K562 (cell line): ENCODE measurements at regions not wholly inside any gene's neighbourhood (a gene's known extent, or its start where the extent isn't known, plus 50 kb on each side); places are given as distances from the start of the nearest gene placed in this dataset.

ENCODE experiments used
- ATAC-seq: fragments of 200-7000 bp; cut with Tn5 transposase; 3 replicates; pipeline ENCODE4 v1.9.1; 2020; ENCODE audit warnings: moderate library complexity
- BruUV-seq: library from RNA; stranded (reverse); fragments of 400-500 nt; replicated peaks from 2 replicates; lab custom pipeline; 2021; lab: Mats Ljungman, UMichigan
- CTCF ChIA-PET: fragments of 300-600 bp; formaldehyde crosslinking; extraction: SDS; loops from one replicate; lab custom pipeline; 2021; ENCODE audit warnings: low intra/inter-chr PET ratio; lab: Yijun Ruan, JAX
- POLR2A ChIA-PET: fragments of 300-600, 350-650 bp; sonication (Branson Sonifier 250); formaldehyde crosslinking; extraction: SDS; loops from one replicate; lab custom pipeline; 2021; ENCODE audit warnings: antibody characterized with exemption, inconsistent platforms; lab: Yijun Ruan, JAX
- DNase-seq, 4 experiments: peaks; one replicate each; pipeline versions ENCODE4 v3.0.0 to v3.0.0-alpha.2; 2011 to 2018; ENCODE audit warnings: low spot score in 3 of 4, mixed read lengths in 3 of 4; ENCODE audit errors: extremely low read depth in 1 of 4
- FAIRE-seq: peaks from 2 replicates; lab custom pipeline; 2011; peaks lifted over from hg19 to GRCh38; lab: Jason Lieb, UNC
- H2AFZ ChIP-seq: 2 replicates; pipeline ENCODE4 v1.6.0; 2011; ENCODE audit warnings: low read depth, low read length, control low read depth, inconsistent platforms
- H3K27ac ChIP-seq: fragments of 200-600 bp; 3 replicates; pipeline ENCODE4 v1.8.0; 2011; ENCODE audit warnings: low read depth, mild to moderate bottlenecking, control low read depth, inconsistent platforms, low read length, moderate library complexity, mixed read lengths; ENCODE audit errors: extremely low read depth
- H3K27me3 ChIP-seq, 2 experiments: fragments of 300-600 bp in 1 of 2; 2 replicates in 1 of 2; 3 replicates in 1 of 2; pipeline versions ENCODE4 v1.6.0 to v1.8.0; 2011; ENCODE audit warnings: inconsistent platforms in 2 of 2, low read length in 2 of 2, mild to moderate bottlenecking in 1 of 2, mixed read lengths in 1 of 2, moderate library complexity in 1 of 2; ENCODE audit not compliant: control insufficient read depth in 2 of 2, insufficient read depth in 2 of 2
- H3K36me3 ChIP-seq: fragments of 300-600 bp; 3 replicates; pipeline ENCODE4 v1.8.0; 2011; ENCODE audit warnings: mild to moderate bottlenecking, low read length, inconsistent platforms; ENCODE audit not compliant: control insufficient read depth, insufficient read depth
- H3K4me1 ChIP-seq, 2 experiments: fragments of 200-600 bp in 1 of 2; replicated peaks in 1 of 2; 2 replicates in 1 of 2; 3 replicates in 1 of 2; pipeline versions ENCODE4 v1.5.1 to v1.8.0; 2011; ENCODE audit warnings: inconsistent platforms in 2 of 2, low read length in 2 of 2, mild to moderate bottlenecking in 1 of 2, mixed read lengths in 1 of 2, moderate library complexity in 1 of 2; ENCODE audit not compliant: control insufficient read depth in 2 of 2, insufficient read depth in 2 of 2
- H3K4me2 ChIP-seq: 2 replicates; pipeline ENCODE4 v1.6.1; 2011; ENCODE audit warnings: low read length, control low read depth, inconsistent platforms, mixed read lengths; ENCODE audit not compliant: insufficient read depth
- H3K4me3 ChIP-seq: fragments of 200-600 bp; sonication (generic), shearing (Covaris generic); 2 replicates; pipeline ENCODE4 v1.5.1; 2016; ENCODE audit warnings: control low read depth, inconsistent platforms
- H3K79me2 ChIP-seq: fragments of 200-600 bp; 3 replicates; pipeline ENCODE4 v1.8.0; 2011; ENCODE audit warnings: low read length, inconsistent platforms; ENCODE audit not compliant: control insufficient read depth, insufficient read depth
- H3K9ac ChIP-seq, 2 experiments: 2 replicates each; pipeline versions ENCODE4 v1.6.0 to v1.6.1; 2011; ENCODE audit warnings: low read depth in 2 of 2, low read length in 2 of 2, control low read depth in 1 of 2, inconsistent platforms in 1 of 2, mild to moderate bottlenecking in 1 of 2, mixed read lengths in 1 of 2; ENCODE audit not compliant: insufficient read depth in 1 of 2
- H3K9me1 ChIP-seq: one replicate; pipeline ENCODE4 v1.6.0; 2011; ENCODE audit warnings: inconsistent platforms, mild to moderate bottlenecking, low read length, moderate library complexity; ENCODE audit not compliant: control insufficient read depth, insufficient read depth
- H3K9me3 ChIP-seq: replicated peaks from 2 replicates; pipeline ENCODE4 v1.5.1; 2011; ENCODE audit warnings: low read depth, low read length, inconsistent platforms; ENCODE audit not compliant: control insufficient read depth, insufficient read depth
- H4K20me1 ChIP-seq: replicated peaks from 2 replicates; pipeline ENCODE4 v1.6.1; 2011; ENCODE audit warnings: low read length, inconsistent platforms, mixed read lengths; ENCODE audit not compliant: control insufficient read depth, insufficient read depth
- ARNT ChIP-seq, 2 experiments: fragments of 450-650 bp; IDR thresholded peaks; 2 replicates each; pipeline ENCODE4 v1.6.1; 2016; ENCODE audit warnings: mild to moderate bottlenecking in 1 of 2
- CBFB ChIP-seq: sonication (generic); formaldehyde crosslinking; IDR thresholded peaks from 2 replicates; pipeline ENCODE4 v1.4.0; 2020; ENCODE audit warnings: mild to moderate bottlenecking, missing genetic modification reagents
- CEBPB ChIP-seq: fragments of 450-650 bp; IDR thresholded peaks from 2 replicates; pipeline ENCODE4 v1.6.1; 2016; ENCODE audit warnings: missing genetic modification characterization, missing compliant biosample characterization
- CHCHD3 ChIP-seq: fragments of 250-450 bp; sonication (Bioruptor Pico); IDR thresholded peaks from 2 replicates; pipeline ENCODE4 v2.1.2; 2022; ENCODE audit warnings: mild to moderate bottlenecking
- CREB1 ChIP-seq, 2 experiments: sonication (generic) in 1 of 2; formaldehyde crosslinking in 1 of 2; IDR thresholded peaks; 2 replicates each; pipeline versions ENCODE4 v1.6.1 to v1.8.0; 2012 to 2022; ENCODE audit warnings: inconsistent platforms in 1 of 2, mild to moderate bottlenecking in 1 of 2, missing genetic modification reagents in 1 of 2, moderate library complexity in 1 of 2
- FOSL1 ChIP-seq: fragments of 200-800 bp; sonication (Bioruptor generic); conservative IDR thresholded peaks from 2 replicates; pipeline ENCODE4 v1.6.1; 2016; ENCODE audit warnings: missing genetic modification characterization, missing compliant biosample characterization
- HNRNPK ChIP-seq: fragments of 200-400 bp; formaldehyde crosslinking; IDR thresholded peaks from one replicate; pipeline ENCODE4 v1.6.1; 2018; ENCODE audit warnings: mild to moderate bottlenecking, low read depth, low read length; ENCODE audit not compliant: poor library complexity, severe bottlenecking
- KDM1A ChIP-seq, 2 experiments: fragments of 450-650 bp; IDR thresholded peaks; 2 replicates each; pipeline ENCODE4 v1.6.1; 2016; ENCODE audit warnings: mild to moderate bottlenecking in 2 of 2
- NFRKB ChIP-seq: fragments of 450-650 bp; IDR thresholded peaks from 2 replicates; pipeline ENCODE4 v1.6.1; 2016; ENCODE audit warnings: low read depth
- NR3C1 ChIP-seq: sonication (generic); formaldehyde crosslinking; IDR thresholded peaks from 2 replicates; pipeline ENCODE4 v1.8.1; 2022; ENCODE audit warnings: missing genetic modification reagents
- TCF7L2 ChIP-seq: fragments of 150-350 bp; IDR thresholded peaks from 2 replicates; pipeline ENCODE4 v1.6.1; 2016; ENCODE audit warnings: low read depth, mild to moderate bottlenecking, low read length, moderate library complexity
- ZNF239 ChIP-seq: fragments of 250-450 bp; sonication (Bioruptor Pico); IDR thresholded peaks from 2 replicates; pipeline ENCODE4 v1.4.0; 2020; ENCODE audit warnings: mild to moderate bottlenecking
- ZNF311 ChIP-seq: fragments of 250-450 bp; sonication (Bioruptor Pico); IDR thresholded peaks from 2 replicates; pipeline ENCODE4 v1.4.0; 2020; ENCODE audit warnings: mild to moderate bottlenecking, moderate library complexity
- ZNF57 ChIP-seq: fragments of 450-650 bp; formaldehyde crosslinking; IDR thresholded peaks from 2 replicates; pipeline ENCODE4 v1.4.0; 2020; ENCODE audit warnings: mild to moderate bottlenecking, moderate library complexity
- WGBS: fragments of 100-300 bp; shearing (Covaris generic); methylation state at CpG from one replicate; pipeline ENCODE4 v1.1.6; 2016; ENCODE audit warnings: low coverage, mixed read lengths; ENCODE audit not compliant: insufficient coverage; ENCODE audit errors: missing lambda C conversion rate; 5-methylcytosine and 5-hydroxymethylcytosine counted together
- in situ Hi-C: fragments of 300-500 bp; cut with MboI; formaldehyde crosslinking; loops from 4 replicates; pipeline ENCODE4 v1.15.0; 2018; ENCODE audit warnings: inconsistent platforms, mixed read lengths
- intact Hi-C: fragments of 100-400 bp; cut with micrococcal nuclease; formaldehyde crosslinking; loops from 2 replicates; pipeline ENCODE4 v1.14.2; 2022
- TF ChIP-seq, protein P1 (sequence below), 2 experiments: fragments of 450-650 bp in 1 of 2; sonication (generic) in 1 of 2; formaldehyde crosslinking; conservative IDR thresholded peaks; 2 replicates each; pipeline versions ENCODE4 v1.4.0 to v1.8.1; 2020 to 2022; ENCODE audit warnings: mild to moderate bottlenecking in 1 of 2, missing genetic modification reagents in 1 of 2
- TF ChIP-seq, protein P2 (sequence below): fragments of 250-450 bp; sonication (Bioruptor Pico); IDR thresholded peaks from 2 replicates; pipeline ENCODE4 v1.5.0; 2020; ENCODE audit warnings: mild to moderate bottlenecking, borderline replicate concordance

- TF ChIP-seq NFRKB, result no peak
- no peak for TF ChIP-seq NR3C1 (CRISPR knock-in tag)
- TF ChIP-seq HNRNPK, result no peak
- TF ChIP-seq ZNF57 (CRISPR knock-in tag), result no peak
Measured at GRCh38 chr1:208866386-208866955, 622.3 kb upstream of the PLXNA2 start (continued).

- Histone ChIP-seq H3K79me2 (no peaks in the 10 kb centered on the region), H3K4me3 (no peak overlapping the region), H4K20me1 (no peaks in the 10 kb centered on the region), H3K36me3 (no peaks in the 10 kb centered on the region), H3K9me1 (no peaks in the 10 kb centered on the region), H3K27me3 (no peaks in the 10 kb centered on the region), H3K27ac (no peak overlapping the region), H2AFZ (no peak overlapping the region), H3K4me2 (no peak overlapping the region), H3K9me3 (no peaks in the 10 kb centered on the region), H3K9ac (no peak overlapping the region), H3K4me1 (no peaks in the 10 kb centered on the region)
- TF ChIP-seq CHCHD3 (CRISPR knock-in tag), result no peak
- TF ChIP-seq ARNT (IDR thresholded peaks at IDR 0.05), result no peak
- TF ChIP-seq FOSL1 (tag), result no peak
- TF ChIP-seq KDM1A (IDR thresholded peaks at IDR 0.05), result no peak
- TF ChIP-seq, protein P1, sequence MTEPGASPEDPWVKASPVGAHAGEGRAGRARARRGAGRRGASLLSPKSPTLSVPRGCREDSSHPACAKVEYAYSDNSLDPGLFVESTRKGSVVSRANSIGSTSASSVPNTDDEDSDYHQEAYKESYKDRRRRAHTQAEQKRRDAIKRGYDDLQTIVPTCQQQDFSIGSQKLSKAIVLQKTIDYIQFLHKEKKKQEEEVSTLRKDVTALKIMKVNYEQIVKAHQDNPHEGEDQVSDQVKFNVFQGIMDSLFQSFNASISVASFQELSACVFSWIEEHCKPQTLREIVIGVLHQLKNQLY (CRISPR knock-in tag; conservative IDR thresholded peaks at IDR 0.05), result no peak
- TF ChIP-seq, protein P2, sequence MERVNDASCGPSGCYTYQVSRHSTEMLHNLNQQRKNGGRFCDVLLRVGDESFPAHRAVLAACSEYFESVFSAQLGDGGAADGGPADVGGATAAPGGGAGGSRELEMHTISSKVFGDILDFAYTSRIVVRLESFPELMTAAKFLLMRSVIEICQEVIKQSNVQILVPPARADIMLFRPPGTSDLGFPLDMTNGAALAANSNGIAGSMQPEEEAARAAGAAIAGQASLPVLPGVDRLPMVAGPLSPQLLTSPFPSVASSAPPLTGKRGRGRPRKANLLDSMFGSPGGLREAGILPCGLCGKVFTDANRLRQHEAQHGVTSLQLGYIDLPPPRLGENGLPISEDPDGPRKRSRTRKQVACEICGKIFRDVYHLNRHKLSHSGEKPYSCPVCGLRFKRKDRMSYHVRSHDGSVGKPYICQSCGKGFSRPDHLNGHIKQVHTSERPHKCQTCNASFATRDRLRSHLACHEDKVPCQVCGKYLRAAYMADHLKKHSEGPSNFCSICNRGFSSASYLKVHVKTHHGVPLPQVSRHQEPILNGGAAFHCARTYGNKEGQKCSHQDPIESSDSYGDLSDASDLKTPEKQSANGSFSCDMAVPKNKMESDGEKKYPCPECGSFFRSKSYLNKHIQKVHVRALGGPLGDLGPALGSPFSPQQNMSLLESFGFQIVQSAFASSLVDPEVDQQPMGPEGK (CRISPR knock-in tag), result no peak
- no peak for TF ChIP-seq CBFB
- no peak for TF ChIP-seq ZNF311 (CRISPR knock-in tag)
- TF ChIP-seq CEBPB (tag), result no peak
- TF ChIP-seq CREB1 (IDR thresholded peaks at IDR 0.05), result no peak
- no peak for TF ChIP-seq CREB1 (CRISPR knock-in tag; IDR thresholded peaks at IDR 0.05)
- no peak for TF ChIP-seq ZNF239 (CRISPR knock-in tag)
- no peak for TF ChIP-seq TCF7L2
- ATAC-seq, result no peak
- no peak for FAIRE-seq
- in situ Hi-C loops, result no loop called here
- intact Hi-C loops, result no loop called here
- CTCF ChIA-PET, result no interaction called here
- no TSS peak for BruUV-seq
- POLR2A ChIA-PET, result no interaction called here
- no peak for DNase-seq
- WGBS, result 0% methylated on average over 2 of the region's 2 CpGs
Measured at GRCh38 chr1:208868554-208868953, 624.4 kb upstream of the PLXNA2 start.
